PC-9 (cell line): ENCODE measurements at regions not wholly inside any gene's neighbourhood (a gene's known extent, or its start where the extent isn't known, plus 50 kb on each side); places are given as distances from the start of the nearest gene placed in this dataset.
A peak's percentile ranks its signal among the peaks of the same experiment; 100 is the strongest.

Experiments used
- BruUV-seq: library from RNA; stranded (reverse); fragments of 400-500 nt; replicated peaks from 2 replicates; lab custom pipeline; 2021; lab: Mats Ljungman, UMichigan
- CTCF ChIA-PET: fragments of 300-600 bp; sonication (Branson Sonifier 250); formaldehyde crosslinking; loops from one replicate; lab custom pipeline; 2022; ENCODE audit warnings: antibody characterized with exemption; lab: Charles Lee
- POLR2A ChIA-PET: fragments of 300-600 bp; sonication (Branson Sonifier 250); formaldehyde crosslinking; loops from one replicate; lab custom pipeline; 2022; ENCODE audit warnings: antibody characterized with exemption; ENCODE audit not compliant: unreplicated experiment; lab: Charles Lee
- DNase-seq, 2 experiments: peaks; one replicate each; pipeline versions ENCODE4 v3.0.0 to v3.0.0-alpha.2; 2015 to 2022; ENCODE audit warnings: mixed read lengths in 1 of 2
- H2AFZ ChIP-seq: fragments of 200-600 bp; sonication (generic); 2 replicates; pipeline ENCODE4 v1.8.1; 2017; ENCODE audit warnings: antibody characterized with exemption
- H3F3A ChIP-seq: fragments of 200-600 bp; sonication (generic); 2 replicates; pipeline ENCODE4 v1.8.1; 2017; ENCODE audit warnings: antibody characterized with exemption, mild to moderate bottlenecking, low read depth; ENCODE audit not compliant: insufficient read depth
- H3K27ac ChIP-seq: fragments of 200-600 bp; sonication (generic); 2 replicates; pipeline ENCODE4 v1.6.1; 2016; ENCODE audit warnings: mixed run types
- H3K27me3 ChIP-seq: fragments of 200-600 bp; sonication (generic); 2 replicates; pipeline ENCODE4 v1.6.1; 2016; ENCODE audit warnings: low read depth, mixed run types; ENCODE audit not compliant: insufficient read depth
- H3K36me3 ChIP-seq: fragments of 200-600 bp; sonication (generic); 2 replicates; pipeline ENCODE4 v1.6.1; 2016; ENCODE audit warnings: low read depth, mixed run types
- H3K4me1 ChIP-seq: fragments of 200-600 bp; sonication (generic); replicated peaks from 2 replicates; pipeline ENCODE4 v1.6.1; 2016; ENCODE audit warnings: mixed run types; ENCODE audit not compliant: insufficient read depth
- H3K4me2 ChIP-seq: fragments of 200-600 bp; sonication (generic); 2 replicates; pipeline ENCODE4 v1.6.1; 2017; ENCODE audit warnings: mixed run types
- H3K4me3 ChIP-seq: fragments of 200-600 bp; sonication (generic); 2 replicates; pipeline ENCODE4 v1.6.1; 2016; ENCODE audit warnings: mixed run types
- H3K79me2 ChIP-seq: fragments of 200-600 bp; sonication (generic); 2 replicates; pipeline ENCODE4 v1.6.1; 2017; ENCODE audit warnings: low read depth, mixed run types
- H3K9me2 ChIP-seq: fragments of 200-600 bp; sonication (generic); 2 replicates; pipeline ENCODE4 v1.8.1; 2017; ENCODE audit warnings: mild to moderate bottlenecking; ENCODE audit not compliant: insufficient read depth
- H3K9me3 ChIP-seq: fragments of 200-600 bp; sonication (generic); 2 replicates; pipeline ENCODE4 v1.8.1; 2016; ENCODE audit warnings: low read depth; ENCODE audit not compliant: insufficient read depth
- H4K20me1 ChIP-seq: fragments of 200-600 bp; sonication (generic); 2 replicates; pipeline ENCODE4 v1.8.1; 2017; ENCODE audit not compliant: insufficient read depth
- EZH2 ChIP-seq: fragments of 200-600 bp; sonication (generic); IDR thresholded peaks from 2 replicates; pipeline ENCODE4 v1.8.0; 2017; ENCODE audit warnings: antibody characterized with exemption, low read depth
- intact Hi-C: fragments of 100-400 bp; cut with micrococcal nuclease; formaldehyde crosslinking; loops from one replicate; pipeline ENCODE4 v1.10.0; 2022; ENCODE audit not compliant: unreplicated experiment
- TF ChIP-seq, protein P1 (sequence below): fragments of 200-600 bp; sonication (generic); conservative IDR thresholded peaks from 2 replicates; pipeline ENCODE4 v1.6.1; 2017; ENCODE audit warnings: mixed run types, antibody characterized with exemption, mild to moderate bottlenecking, moderate library complexity

GRCh38 chr13:103803349-103803748, 737.1 kb upstream of the SLC10A2 start:
- CTCF ChIA-PET, result no interaction called here
- Histone ChIP-seq H3F3A (no peaks in the 10 kb centered on the region), H3K9me3 (no peaks in the 10 kb centered on the region), H3K36me3 (no peaks in the 10 kb centered on the region), H2AFZ (no peak overlapping the region), H3K27ac (no peak overlapping the region), H3K4me2 (no peak overlapping the region), H3K27me3 (no peaks in the 10 kb centered on the region), H3K4me3 (no peak overlapping the region), H3K4me1 (no peaks in the 10 kb centered on the region), H3K9me2 (0 out of 2 replicates have a peak, but pooled peaks cover 4% of the 10 kb centered on the region), H3K79me2 (no peaks in the 10 kb centered on the region), H4K20me1 (no peaks in the 10 kb centered on the region)
- no TSS peak for BruUV-seq
- no peak for TF ChIP-seq EZH2
- TF ChIP-seq, protein P1, sequence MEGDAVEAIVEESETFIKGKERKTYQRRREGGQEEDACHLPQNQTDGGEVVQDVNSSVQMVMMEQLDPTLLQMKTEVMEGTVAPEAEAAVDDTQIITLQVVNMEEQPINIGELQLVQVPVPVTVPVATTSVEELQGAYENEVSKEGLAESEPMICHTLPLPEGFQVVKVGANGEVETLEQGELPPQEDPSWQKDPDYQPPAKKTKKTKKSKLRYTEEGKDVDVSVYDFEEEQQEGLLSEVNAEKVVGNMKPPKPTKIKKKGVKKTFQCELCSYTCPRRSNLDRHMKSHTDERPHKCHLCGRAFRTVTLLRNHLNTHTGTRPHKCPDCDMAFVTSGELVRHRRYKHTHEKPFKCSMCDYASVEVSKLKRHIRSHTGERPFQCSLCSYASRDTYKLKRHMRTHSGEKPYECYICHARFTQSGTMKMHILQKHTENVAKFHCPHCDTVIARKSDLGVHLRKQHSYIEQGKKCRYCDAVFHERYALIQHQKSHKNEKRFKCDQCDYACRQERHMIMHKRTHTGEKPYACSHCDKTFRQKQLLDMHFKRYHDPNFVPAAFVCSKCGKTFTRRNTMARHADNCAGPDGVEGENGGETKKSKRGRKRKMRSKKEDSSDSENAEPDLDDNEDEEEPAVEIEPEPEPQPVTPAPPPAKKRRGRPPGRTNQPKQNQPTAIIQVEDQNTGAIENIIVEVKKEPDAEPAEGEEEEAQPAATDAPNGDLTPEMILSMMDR, result no peak
- POLR2A ChIA-PET, result no interaction called here
- intact Hi-C loops, result no loop called here
- no peak for DNase-seq

DNA sequence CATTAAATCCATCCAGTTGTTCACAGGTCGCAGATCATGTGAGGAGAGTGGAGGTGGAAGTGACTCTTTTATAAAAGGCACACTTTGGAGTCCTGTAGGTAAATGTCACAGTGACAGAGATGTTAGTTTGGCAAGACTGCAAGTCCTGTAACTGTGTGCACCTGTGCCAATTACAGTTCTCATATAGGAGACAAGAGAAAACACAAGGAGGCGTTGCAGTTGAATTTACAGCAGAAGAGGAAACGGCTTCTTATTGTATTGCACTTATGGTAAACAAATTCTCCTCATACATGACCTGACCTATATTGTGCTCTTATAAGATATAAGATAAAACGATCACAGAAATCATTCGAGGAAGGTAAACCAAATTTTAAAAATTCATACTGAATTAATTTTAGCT, 732.8 kb upstream of the SLC10A2 start:
- Histone ChIP-seq H3K27ac (no peak overlapping the region), H2AFZ (peak overlapping the region; percentile 42; the same call in 1 of the 2 replicates), H3K36me3 (no peaks in the 10 kb centered on the region), H3K9me3 (no peaks in the 10 kb centered on the region), H3K79me2 (no peaks in the 10 kb centered on the region), H3K4me3 (no peak overlapping the region), H4K20me1 (no peaks in the 10 kb centered on the region), H3K27me3 (no peaks in the 10 kb centered on the region), H3K4me1 (no peaks in the 10 kb centered on the region), H3K9me2 (no peaks in the 10 kb centered on the region), H3F3A (no peaks in the 10 kb centered on the region), H3K4me2 (no peak overlapping the region)
- ChIA-PET CTCF (no interaction called here), POLR2A (no interaction called here)
- no peak for DNase-seq
- BruUV-seq, result no TSS peak
- TF ChIP-seq EZH2, result no peak
- TF ChIP-seq, protein P1, result no peak
- intact Hi-C loops, result no loop called here

DNA sequence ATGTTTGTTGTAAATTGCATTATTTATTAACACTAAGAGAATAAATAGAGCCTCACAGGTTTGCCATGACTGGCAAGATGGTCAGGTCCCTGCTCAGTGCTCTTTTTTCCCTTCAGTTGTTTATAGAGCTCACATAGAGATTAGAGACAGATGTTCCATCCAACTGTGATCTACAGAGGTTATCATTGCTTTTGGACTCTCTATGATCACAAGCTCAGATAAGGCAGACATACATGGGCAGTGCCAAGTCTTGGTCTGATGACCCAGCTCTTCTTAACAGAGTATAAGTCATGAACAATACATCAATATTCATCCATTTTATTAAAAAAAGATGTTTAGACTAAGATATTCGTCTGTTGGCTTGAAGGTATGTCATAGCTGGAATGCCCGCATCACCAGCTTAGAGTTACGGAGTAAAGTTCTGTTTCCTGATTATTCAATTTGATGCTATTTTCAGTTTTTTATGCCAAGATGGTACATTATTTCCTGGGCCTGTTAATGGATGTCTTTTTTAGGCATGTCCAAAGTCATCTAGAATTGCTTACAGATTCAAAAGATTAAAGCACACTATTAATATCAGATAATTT, 729.8 kb upstream of the SLC10A2 start:
- H4K20me1 ChIP-seq, result no peaks in the 10 kb centered on the region
- H3K4me3 ChIP-seq, result no peak overlapping the region
- no peak overlapping the region for H3K4me2 ChIP-seq
- DNase-seq, result no peak
- TF ChIP-seq EZH2, result no peak
- TF ChIP-seq, protein P1, result no peak
- no peaks in the 10 kb centered on the region for H3K27me3 ChIP-seq
- H3K27ac ChIP-seq, result no peak overlapping the region
- ChIA-PET POLR2A (no interaction called here), CTCF (no interaction called here)
- intact Hi-C loops, result no loop called here
- H3F3A ChIP-seq, result no peaks in the 10 kb centered on the region
- H3K36me3 ChIP-seq, result no peaks in the 10 kb centered on the region
- H3K4me1 ChIP-seq, result no peaks in the 10 kb centered on the region
- 0 out of 2 replicates have a peak overlapping the region, but pooled peaks have one; percentile 6 for H2AFZ ChIP-seq
- H3K9me2 ChIP-seq, result no peaks in the 10 kb centered on the region
- BruUV-seq, result no TSS peak
- no peaks in the 10 kb centered on the region for H3K79me2 ChIP-seq
- no peaks in the 10 kb centered on the region; the same call in 1 of the 2 replicates for H3K9me3 ChIP-seq
